GM19468 (cell line): ENCODE measurements at regions not wholly inside any gene's neighbourhood (a gene's known extent, or its start where the extent isn't known, plus 50 kb on each side); places are given as distances from the start of the nearest gene placed in this dataset.

Source experiments
- ATAC-seq: cut with Tn5 transposase; IDR thresholded peaks from one replicate; pipeline ENCODE4 v1.9.1; 2021; ENCODE audit warnings: mild to moderate bottlenecking, moderate library complexity, moderate number of reproducible peaks; ENCODE audit not compliant: unreplicated experiment; ENCODE audit errors: extremely low read depth

- no peak for ATAC-seq
Measured at GRCh38 chr2:221786297-221786926, 214.3 kb upstream of the EPHA4 start.

- ATAC-seq: no peak
Measured at GRCh38 chr2:221780281-221780688, 208.2 kb upstream of the EPHA4 start.

- ATAC-seq: no peak
Measured at GRCh38 chr2:221779614-221780067, 207.5 kb upstream of the EPHA4 start.

GRCh38 chr2:221778025-221778424, 205.9 kb upstream of the EPHA4 start:
- ATAC-seq: no peak

- no peak for ATAC-seq
Measured at GRCh38 chr2:221777119-221777518, 205.0 kb upstream of the EPHA4 start.

GRCh38 chr2:221775096-221775495, 203.0 kb upstream of the EPHA4 start:
- ATAC-seq: no peak

- ATAC-seq: no peak
Measured at GRCh38 chr2:221774136-221774535, 202.0 kb upstream of the EPHA4 start.

GRCh38 chr2:221771297-221771696, 199.2 kb upstream of the EPHA4 start:
- no peak for ATAC-seq

- no peak for ATAC-seq
Measured at GRCh38 chr2:221767106-221768012, 195.3 kb upstream of the EPHA4 start.

GRCh38 chr2:221762496-221762895, 190.4 kb upstream of the EPHA4 start:
- ATAC-seq: no peak

- ATAC-seq: no peak
Measured at GRCh38 chr2:221761260-221761659, 189.2 kb upstream of the EPHA4 start.

- no peak for ATAC-seq
Measured at GRCh38 chr2:221758076-221758475, 186.0 kb upstream of the EPHA4 start.

- ATAC-seq: no peak
Measured at GRCh38 chr2:221753401-221753800, 181.3 kb upstream of the EPHA4 start.

- no peak for ATAC-seq
Measured at GRCh38 chr2:221752781-221753180, 180.7 kb upstream of the EPHA4 start.

GRCh38 chr2:221750316-221750715, 178.2 kb upstream of the EPHA4 start:
- no peak for ATAC-seq

GRCh38 chr2:221747289-221747972, 175.3 kb upstream of the EPHA4 start:
- peak; percentile 62 for ATAC-seq

GRCh38 chr2:221741496-221742211, 169.6 kb upstream of the EPHA4 start:
- no peak for ATAC-seq

- peak; percentile 86 for ATAC-seq
Measured at GRCh38 chr2:221731432-221732145, 159.5 kb upstream of the EPHA4 start.

- ATAC-seq: no peak
Measured at GRCh38 chr2:221726894-221727513, 154.9 kb upstream of the EPHA4 start.
